OCI-LY3 (cell line): ENCODE measurements at regions not wholly inside any gene's neighbourhood (a gene's known extent, or its start where the extent isn't known, plus 50 kb on each side); places are given as distances from the start of the nearest gene placed in this dataset.

Experiments
- H2AFZ ChIP-seq: fragments of 200-600, 300-600 bp; shearing (Covaris generic); 2 replicates; pipeline ENCODE4 v1.6.0; 2014; ENCODE audit warnings: antibody characterized with exemption, low read depth, low read length
- H3K27ac ChIP-seq: fragments of 200-600, 300-600 bp; sonication (generic); 2 replicates; pipeline ENCODE4 v1.5.1; 2014; ENCODE audit warnings: mild to moderate bottlenecking, low read length, moderate library complexity, mixed read lengths
- H3K27me3 ChIP-seq: fragments of 200-600, 300-600 bp; sonication (generic); 2 replicates; pipeline ENCODE4 v1.6.1; 2014; ENCODE audit warnings: low read depth, low read length, mixed read lengths
- H3K36me3 ChIP-seq: fragments of 200-600, 300-600 bp; sonication (generic); replicated peaks from 2 replicates; pipeline ENCODE3; 2014; ENCODE audit warnings: low read depth, low read length, mixed read lengths
- H3K4me1 ChIP-seq: fragments of 300-600, 200-600 bp; sonication (generic); 2 replicates; pipeline ENCODE4 v1.6.1; 2014; ENCODE audit warnings: low read length, mixed read lengths
- H3K4me2 ChIP-seq: fragments of 200-600, 300-600 bp; sonication (generic); 2 replicates; pipeline ENCODE4 v1.6.1; 2014; ENCODE audit warnings: low read length, mixed read lengths
- H3K4me3 ChIP-seq: fragments of 300-600, 200-600 bp; sonication (generic); 2 replicates; pipeline ENCODE4 v1.5.1; 2014; ENCODE audit warnings: antibody characterized with exemption, mild to moderate bottlenecking, low read length, moderate library complexity
- H3K79me2 ChIP-seq: fragments of 300-600, 200-600 bp; shearing (Covaris generic); 2 replicates; pipeline ENCODE4 v1.6.1; 2014; ENCODE audit warnings: mild to moderate bottlenecking, low read length, mixed read lengths
- H3K9ac ChIP-seq: fragments of 300-600, 200-600 bp; shearing (Covaris generic); 2 replicates; pipeline ENCODE4 v1.6.0; 2014; ENCODE audit warnings: mild to moderate bottlenecking, low read length, moderate library complexity
- H3K9me3 ChIP-seq: fragments of 200-600, 300-600 bp; shearing (Covaris generic); 2 replicates; pipeline ENCODE4 v1.6.1; 2014; ENCODE audit warnings: low read length, mixed read lengths; ENCODE audit not compliant: insufficient read depth
- H4K20me1 ChIP-seq: fragments of 200-600, 300-600 bp; sonication (generic); 2 replicates; pipeline ENCODE4 v1.6.1; 2016; ENCODE audit warnings: low read length, mixed read lengths; ENCODE audit not compliant: insufficient read depth
- CTCF ChIP-seq: fragments of 200-600, 300-600 bp; sonication (generic); IDR thresholded peaks from 2 replicates; pipeline ENCODE4 v1.5.1; 2014; ENCODE audit warnings: antibody characterized with exemption, low read length, low read depth
- EZH2phosphoT487 ChIP-seq: fragments of 200-600 bp; shearing (Covaris generic); IDR thresholded peaks from 2 replicates; pipeline ENCODE4 v1.6.1; 2018; ENCODE audit warnings: antibody characterized with exemption, mixed run types, low read depth

GRCh38 chr4:59647011-59647410 lies 1553.1 kb upstream of the ADGRL3 start:
- no peaks in the 10 kb centered on the region for H3K36me3 ChIP-seq
- no peak for TF ChIP-seq CTCF
- TF ChIP-seq EZH2phosphoT487 = no peak
- no peaks in the 10 kb centered on the region for H4K20me1 ChIP-seq
- H3K9me3 ChIP-seq = no peaks in the 10 kb centered on the region
- no peaks in the 10 kb centered on the region for H3K79me2 ChIP-seq
- no peaks in the 10 kb centered on the region for H3K27me3 ChIP-seq
- no peak overlapping the region for H3K27ac ChIP-seq
- H3K4me2 ChIP-seq = no peak overlapping the region
- no peak overlapping the region for H3K9ac ChIP-seq
- H3K4me1 ChIP-seq = peaks cover 4% of the 10 kb centered on the region; the same call in 1 of the 2 replicates
- H3K4me3 ChIP-seq = no peak overlapping the region
- H2AFZ ChIP-seq = no peak overlapping the region

- Histone ChIP-seq H4K20me1 (no peaks in the 10 kb centered on the region), H3K9me3 (no peaks in the 10 kb centered on the region), H3K27me3 (no peaks in the 10 kb centered on the region), H3K4me2 (no peak overlapping the region), H3K4me1 (peaks cover 4% of the 10 kb centered on the region; the same call in 1 of the 2 replicates), H3K27ac (no peak overlapping the region), H2AFZ (no peak overlapping the region), H3K9ac (no peak overlapping the region), H3K36me3 (no peaks in the 10 kb centered on the region), H3K79me2 (no peaks in the 10 kb centered on the region), H3K4me3 (no peak overlapping the region)
- TF ChIP-seq EZH2phosphoT487 (no peak), CTCF (no peak)
Observed at GRCh38 chr4:59647500-59647899, 1552.6 kb upstream of the ADGRL3 start.

GRCh38 chr4:59650861-59651260 lies 1549.3 kb upstream of the ADGRL3 start:
- H3K4me1 ChIP-seq = no peaks in the 10 kb centered on the region
- TF ChIP-seq CTCF = no peak
- TF ChIP-seq EZH2phosphoT487 = no peak
- H3K79me2 ChIP-seq = no peaks in the 10 kb centered on the region
- H3K9ac ChIP-seq = no peak overlapping the region
- peaks cover 9% of the 10 kb centered on the region; the same call in 1 of the 2 replicates for H3K9me3 ChIP-seq
- no peaks in the 10 kb centered on the region for H3K27me3 ChIP-seq
- H3K4me3 ChIP-seq = no peak overlapping the region
- H3K27ac ChIP-seq = no peak overlapping the region
- no peaks in the 10 kb centered on the region for H3K36me3 ChIP-seq
- H2AFZ ChIP-seq = no peak overlapping the region
- no peak overlapping the region for H3K4me2 ChIP-seq
- H4K20me1 ChIP-seq = no peaks in the 10 kb centered on the region

- Histone ChIP-seq H3K9me3 (peaks cover 9% of the 10 kb centered on the region; the same call in 1 of the 2 replicates), H2AFZ (no peak overlapping the region), H3K4me2 (no peak overlapping the region), H3K4me3 (no peak overlapping the region), H3K36me3 (no peaks in the 10 kb centered on the region), H3K27ac (no peak overlapping the region), H3K9ac (no peak overlapping the region), H3K27me3 (no peaks in the 10 kb centered on the region), H3K4me1 (no peaks in the 10 kb centered on the region), H4K20me1 (no peaks in the 10 kb centered on the region), H3K79me2 (no peaks in the 10 kb centered on the region)
- no peak for TF ChIP-seq CTCF
- TF ChIP-seq EZH2phosphoT487 = no peak
Observed at GRCh38 chr4:59655996-59656395, 1544.1 kb upstream of the ADGRL3 start.
